ENCODE measurements at regions not wholly inside any gene's neighbourhood (a gene's known extent, or its start where the extent isn't known, plus 50 kb on each side); places are given as distances from the start of the nearest gene placed in this dataset.
A peak's percentile ranks its signal among the peaks of the same experiment; 100 is the strongest.

- H3K27ac ChIP-seq = no peak overlapping the region
- H3K9me3 ChIP-seq = no peaks in the 10 kb centered on the region
- no peak for TF ChIP-seq POLR2A (IDR thresholded peaks at IDR 0.05)
- TF ChIP-seq, protein P1, sequence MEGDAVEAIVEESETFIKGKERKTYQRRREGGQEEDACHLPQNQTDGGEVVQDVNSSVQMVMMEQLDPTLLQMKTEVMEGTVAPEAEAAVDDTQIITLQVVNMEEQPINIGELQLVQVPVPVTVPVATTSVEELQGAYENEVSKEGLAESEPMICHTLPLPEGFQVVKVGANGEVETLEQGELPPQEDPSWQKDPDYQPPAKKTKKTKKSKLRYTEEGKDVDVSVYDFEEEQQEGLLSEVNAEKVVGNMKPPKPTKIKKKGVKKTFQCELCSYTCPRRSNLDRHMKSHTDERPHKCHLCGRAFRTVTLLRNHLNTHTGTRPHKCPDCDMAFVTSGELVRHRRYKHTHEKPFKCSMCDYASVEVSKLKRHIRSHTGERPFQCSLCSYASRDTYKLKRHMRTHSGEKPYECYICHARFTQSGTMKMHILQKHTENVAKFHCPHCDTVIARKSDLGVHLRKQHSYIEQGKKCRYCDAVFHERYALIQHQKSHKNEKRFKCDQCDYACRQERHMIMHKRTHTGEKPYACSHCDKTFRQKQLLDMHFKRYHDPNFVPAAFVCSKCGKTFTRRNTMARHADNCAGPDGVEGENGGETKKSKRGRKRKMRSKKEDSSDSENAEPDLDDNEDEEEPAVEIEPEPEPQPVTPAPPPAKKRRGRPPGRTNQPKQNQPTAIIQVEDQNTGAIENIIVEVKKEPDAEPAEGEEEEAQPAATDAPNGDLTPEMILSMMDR (IDR thresholded peaks at IDR 0.05) = no peak
- H3K4me3 ChIP-seq = no peak overlapping the region
- DNase-seq = peak; percentile 8
- no peaks in the 10 kb centered on the region for H3K4me1 ChIP-seq
- WGBS, 2 donors = 89 to 96% methylated on average over 10 to 17 of the region's 17 CpGs
- H3K27me3 ChIP-seq = no peaks in the 10 kb centered on the region
- intact Hi-C loops (cut with DNase I; ENCODE audit: low total_unique reads) = no loop called here
- no peaks in the 10 kb centered on the region for H3K36me3 ChIP-seq (ENCODE audit: low read depth, missing control alignments)
Observed at GRCh38 chr2:235357881-235358280, 136.0 kb upstream of the AGAP1 start.

- intact Hi-C loops (cut with DNase I; ENCODE audit: low total_unique reads) = no loop called here
- no peak for DNase-seq
- Histone ChIP-seq H3K27me3 (no peaks in the 10 kb centered on the region), H3K4me3 (no peak overlapping the region), H3K9me3 (no peaks in the 10 kb centered on the region), H3K27ac (no peak overlapping the region), H3K4me1 (no peaks in the 10 kb centered on the region), H3K36me3 (ENCODE audit: low read depth, missing control alignments) (no peaks in the 10 kb centered on the region)
- TF ChIP-seq, protein P1 (IDR thresholded peaks at IDR 0.05) = no peak
- no peak for TF ChIP-seq POLR2A (IDR thresholded peaks at IDR 0.05)
- WGBS, 2 donors = 90 to 96% methylated on average over 9 of the region's 9 CpGs
Observed at GRCh38 chr2:235358981-235359471, 134.8 kb upstream of the AGAP1 start.

DNA sequence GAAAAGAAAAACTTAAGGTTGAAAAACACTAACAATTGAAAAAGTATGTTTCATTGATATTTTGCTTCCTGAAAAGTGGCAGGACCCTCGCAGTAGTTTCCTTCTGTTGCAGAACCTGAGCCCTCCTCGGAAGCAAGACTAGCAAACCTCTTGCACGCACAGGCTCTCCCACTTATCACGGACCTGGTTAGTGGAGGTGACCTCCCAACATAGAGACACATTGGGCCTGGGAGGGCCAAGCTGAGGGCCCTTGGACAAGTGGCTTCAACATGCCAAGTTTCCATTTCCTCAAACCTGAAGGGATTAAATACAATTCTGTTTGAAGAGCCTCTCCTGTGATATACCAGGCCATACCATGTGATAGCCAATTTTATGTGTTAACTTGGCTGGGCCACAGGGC is 133.4 kb upstream of the AGAP1 start:
- intact Hi-C loops (cut with DNase I; ENCODE audit: low total_unique reads) = no loop called here
- Histone ChIP-seq H3K9me3 (no peaks in the 10 kb centered on the region), H3K27ac (no peak overlapping the region), H3K4me3 (no peak overlapping the region), H3K27me3 (no peaks in the 10 kb centered on the region), H3K36me3 (ENCODE audit: low read depth, missing control alignments) (no peaks in the 10 kb centered on the region), H3K4me1 (no peaks in the 10 kb centered on the region)
- DNase-seq = no peak
- TF ChIP-seq, protein P1 (IDR thresholded peaks at IDR 0.05) = no peak
- no peak for TF ChIP-seq POLR2A (IDR thresholded peaks at IDR 0.05)
- 85 to 93% methylated on average over 4 of the region's 4 CpGs for WGBS, 2 donors

DNA sequence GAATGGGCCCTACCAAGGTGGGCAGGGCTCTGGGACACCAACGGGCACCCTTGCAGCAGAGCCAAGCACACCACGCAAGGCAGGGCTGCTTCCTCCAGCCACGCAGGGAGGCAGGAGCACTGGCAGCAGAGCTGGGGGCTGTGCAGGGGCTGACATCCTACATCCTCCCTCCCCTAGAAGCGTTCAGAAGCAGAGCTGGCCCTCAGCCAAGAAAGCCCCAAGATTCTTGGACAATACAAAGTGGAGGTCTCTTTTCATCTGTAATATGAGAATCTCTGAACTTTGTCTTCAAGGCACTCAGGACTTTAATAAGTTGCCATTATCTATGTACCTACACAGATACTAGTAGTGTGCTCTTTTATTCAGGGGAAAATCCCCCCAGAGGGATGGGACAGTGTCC is 128.1 kb upstream of the AGAP1 start:
- no peaks in the 10 kb centered on the region for H3K27me3 ChIP-seq
- no peak overlapping the region for H3K27ac ChIP-seq
- no peaks in the 10 kb centered on the region for H3K9me3 ChIP-seq
- 34 to 38% methylated on average over 1 to 4 of the region's 4 CpGs for WGBS, 2 donors
- DNase-seq = no peak
- TF ChIP-seq POLR2A (IDR thresholded peaks at IDR 0.05) = no peak
- TF ChIP-seq, protein P1 (IDR thresholded peaks at IDR 0.05) = no peak
- no peaks in the 10 kb centered on the region for H3K4me1 ChIP-seq
- H3K36me3 ChIP-seq (ENCODE audit: low read depth, missing control alignments) = no peaks in the 10 kb centered on the region
- H3K4me3 ChIP-seq = no peak overlapping the region
- intact Hi-C loops (cut with DNase I; ENCODE audit: low total_unique reads) = no loop called here

DNA sequence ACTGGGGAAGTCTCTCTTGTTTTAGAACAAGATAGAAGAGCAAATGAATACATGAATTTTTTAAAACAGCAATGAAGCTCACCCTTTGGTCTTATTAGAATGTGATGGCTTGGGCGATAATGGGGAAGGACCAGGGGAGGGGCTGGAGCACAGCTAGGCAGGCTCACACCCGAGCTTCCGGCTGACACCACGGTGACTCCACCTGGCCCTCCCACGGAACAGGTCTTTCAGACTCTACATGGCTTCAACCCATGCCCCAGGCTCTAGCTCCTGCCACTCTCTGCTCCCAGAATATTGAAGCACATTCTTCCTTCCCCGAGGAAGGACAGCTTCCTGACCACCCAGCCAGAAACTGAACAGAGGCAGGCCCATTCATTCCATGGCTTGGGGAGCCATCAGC is 127.5 kb upstream of the AGAP1 start:
- WGBS, 2 donors = 60 to 71% methylated on average over 6 of the region's 6 CpGs
- no peaks in the 10 kb centered on the region for H3K36me3 ChIP-seq (ENCODE audit: low read depth, missing control alignments)
- H3K27me3 ChIP-seq = no peaks in the 10 kb centered on the region
- intact Hi-C loops (cut with DNase I; ENCODE audit: low total_unique reads) = no loop called here
- no peak overlapping the region for H3K27ac ChIP-seq
- TF ChIP-seq POLR2A (IDR thresholded peaks at IDR 0.05) = no peak
- TF ChIP-seq, protein P1 (IDR thresholded peaks at IDR 0.05) = no peak
- no peak for DNase-seq
- H3K9me3 ChIP-seq = no peaks in the 10 kb centered on the region
- no peaks in the 10 kb centered on the region for H3K4me1 ChIP-seq
- no peak overlapping the region for H3K4me3 ChIP-seq

Measured in testis (tissue), 2 donors.